B cell (primary cell): ENCODE measurements at regions not wholly inside any gene's neighbourhood (a gene's known extent, or its start where the extent isn't known, plus 50 kb on each side); places are given as distances from the start of the nearest gene placed in this dataset.

ENCODE experiments used
- ATAC-seq: fragments of 200-7000 bp; cut with Tn5 transposase; one replicate; pipeline ENCODE4 v1.10.0; 2021; ENCODE audit warnings: low read depth, mild to moderate bottlenecking, moderate number of reproducible peaks, moderate library complexity
- CTCF ChIA-PET: fragments of 350-600 bp; sonication (Branson Sonifier 250); formaldehyde crosslinking; loops from one replicate; lab custom pipeline; 2021; ENCODE audit warnings: antibody characterized with exemption, inconsistent platforms; lab: Charles Lee
- POLR2A ChIA-PET: fragments of 350-600 bp; sonication (Branson Sonifier 250); formaldehyde crosslinking; loops from one replicate; lab custom pipeline; 2021; ENCODE audit warnings: antibody characterized with exemption; lab: Charles Lee
- DNase-seq: peaks from one replicate; pipeline ENCODE4 v3.0.0; 2013
- H2AFZ ChIP-seq: 2 replicates; pipeline ENCODE4 v1.6.1; 2012; ENCODE audit warnings: mild to moderate bottlenecking, low read depth, low read length; ENCODE audit not compliant: insufficient read depth, poor library complexity, severe bottlenecking
- H3K27ac ChIP-seq, 2 donors: 1 replicate in 1 of 2; 2 replicates in 1 of 2; pipeline ENCODE4 v1.5.1; 2012 to 2013; ENCODE audit warnings: low read length in 2 of 2, mild to moderate bottlenecking in 2 of 2, moderate library complexity in 1 of 2
- H3K27me3 ChIP-seq, 4 experiments: fragments of 200-600 bp in 1 of 4; sonication (generic) in 1 of 4; replicated peaks in 1 of 4; 1 replicate in 2 of 4; 2 replicates in 2 of 4; pipeline versions ENCODE4 v1.6.1 to v1.7.0; 2013 to 2016; ENCODE audit warnings: low read length in 3 of 4, mild to moderate bottlenecking in 2 of 4, mixed read lengths in 1 of 4, moderate library complexity in 1 of 4; ENCODE audit not compliant: insufficient read depth in 4 of 4, control insufficient read depth in 3 of 4; ENCODE audit errors: control extremely low read depth in 1 of 4
- H3K36me3 ChIP-seq, 2 experiments: replicated peaks in 1 of 2; 1 replicate in 1 of 2; 2 replicates in 1 of 2; pipeline versions ENCODE4 v1.6.1 to v1.7.1; 2013; ENCODE audit warnings: low read length in 1 of 2; ENCODE audit not compliant: insufficient read depth in 2 of 2, control insufficient read depth in 1 of 2; ENCODE audit errors: control extremely low read depth in 1 of 2, extremely low read depth in 1 of 2
- H3K4me1 ChIP-seq, 2 donors: fragments of 200-600 bp in 1 of 2; sonication (generic) in 1 of 2; 1 replicate in 1 of 2; 2 replicates in 1 of 2; pipeline versions ENCODE4 v1.5.1 to v1.6.1; 2013 to 2017; ENCODE audit warnings: low read length in 2 of 2; ENCODE audit not compliant: control insufficient read depth in 2 of 2, insufficient read depth in 2 of 2
- H3K4me2 ChIP-seq: replicated peaks from 2 replicates; pipeline ENCODE3; 2012; ENCODE audit warnings: mild to moderate bottlenecking, low read depth, low read length; ENCODE audit not compliant: poor library complexity, severe bottlenecking
- H3K4me3 ChIP-seq, 5 experiments: fragments of 200-600 bp in 1 of 5; sonication (generic) in 1 of 5; 1 replicate in 3 of 5; 2 replicates in 2 of 5; pipeline versions ENCODE4 v1.5.1 to v1.7.0; 2011 to 2016; ENCODE audit warnings: low read length in 4 of 5, mild to moderate bottlenecking in 4 of 5, low read depth in 2 of 5, control low read depth in 1 of 5, moderate library complexity in 1 of 5; ENCODE audit not compliant: insufficient read depth in 1 of 5; ENCODE audit errors: control extremely low read depth in 1 of 5, extremely low read depth in 1 of 5
- H3K79me2 ChIP-seq: fragments of 200-600 bp; sonication (generic); one replicate; pipeline ENCODE4 v1.6.0; 2016; ENCODE audit warnings: low read length; ENCODE audit not compliant: control insufficient read depth, insufficient read depth
- H3K9ac ChIP-seq: fragments of 200-600 bp; sonication (generic); 2 replicates; pipeline ENCODE4 v1.6.1; 2017; ENCODE audit warnings: mild to moderate bottlenecking, low read length, moderate library complexity
- H3K9me3 ChIP-seq, 3 donors: one replicate each; pipeline versions ENCODE4 v1.6.1 to v1.7.1; 2013; ENCODE audit warnings: low read length in 2 of 3; ENCODE audit not compliant: control insufficient read depth in 2 of 3, insufficient read depth in 1 of 3; ENCODE audit errors: control extremely low read depth in 1 of 3
- H4K20me1 ChIP-seq: 2 replicates; pipeline ENCODE4 v1.6.0; 2012; ENCODE audit warnings: mild to moderate bottlenecking, low read length; ENCODE audit not compliant: insufficient read depth, control insufficient read depth, poor library complexity, severe bottlenecking
- H3K27ac Mint-ChIP-seq: one replicate; pipeline ENCODE4 v1.8.0; 2021; ENCODE audit warnings: mixed read lengths
- H3K27me3 Mint-ChIP-seq: one replicate; pipeline ENCODE4 v1.8.0; 2021; ENCODE audit warnings: mixed read lengths
- H3K4me1 Mint-ChIP-seq: one replicate; pipeline ENCODE4 v1.8.0; 2021; ENCODE audit warnings: mixed read lengths
- H3K4me3 Mint-ChIP-seq: one replicate; pipeline ENCODE4 v1.8.0; 2021; ENCODE audit warnings: mixed read lengths
- H3K9me3 Mint-ChIP-seq: one replicate; pipeline ENCODE4 v1.8.0; 2022; ENCODE audit warnings: mixed read lengths; ENCODE audit not compliant: insufficient read depth
- EZH2 ChIP-seq: IDR thresholded peaks from 2 replicates; pipeline ENCODE4 v1.6.1; 2012; ENCODE audit warnings: borderline replicate concordance, low read depth, mild to moderate bottlenecking, moderate library complexity, low read length; ENCODE audit not compliant: insufficient read depth, poor library complexity, severe bottlenecking
- WGBS: methylation state at CpG from one replicate; pipeline ENCODE4 v1.1.5; 2013; ENCODE audit warnings: missing lambda C conversion rate; ENCODE audit not compliant: insufficient coverage; 5-methylcytosine and 5-hydroxymethylcytosine counted together
- intact Hi-C: fragments of 100-400 bp; cut with micrococcal nuclease; formaldehyde crosslinking; loops from one replicate; pipeline ENCODE4 v1.10.0; 2022
- TF ChIP-seq, protein P1 (sequence below): fragments of 200-600 bp; IDR thresholded peaks from one replicate; pipeline ENCODE4 v1.8.0; 2022; ENCODE audit warnings: antibody characterized with exemption, mild to moderate bottlenecking

DNA sequence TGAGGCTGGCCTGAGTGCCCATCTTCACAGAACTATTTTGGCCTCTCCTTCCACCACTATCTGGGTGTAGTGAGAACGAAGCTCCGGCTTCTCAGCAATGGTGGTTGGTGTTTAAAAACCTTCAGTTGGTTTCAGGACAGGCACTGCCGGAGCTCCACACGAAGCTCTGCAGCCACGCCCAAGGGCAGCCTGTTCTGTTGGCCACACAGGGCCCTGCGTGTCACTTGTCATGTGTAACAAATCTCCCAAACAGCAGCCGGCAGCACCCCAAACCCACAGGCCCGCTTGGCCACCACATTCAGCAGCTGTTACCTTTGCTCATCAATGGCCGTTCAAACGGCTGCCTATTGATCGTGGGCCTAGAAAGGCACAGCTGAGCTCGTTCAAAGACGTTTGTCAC lies 97.5 kb downstream of the ERMARD start:
- Histone ChIP-seq H3K9ac (no peak overlapping the region), H3K4me1 (no peaks in the 10 kb centered on the region), H3K36me3 (no peaks in the 10 kb centered on the region), H3K79me2 (no peaks in the 10 kb centered on the region), H3K9me3 (no peaks in the 10 kb centered on the region), H3K4me2 (no peak overlapping the region), H3K4me3 (no peak overlapping the region), H2AFZ (no peak overlapping the region), H3K27me3 (no peaks in the 10 kb centered on the region), H4K20me1 (no peaks in the 10 kb centered on the region), H3K27ac (no peak overlapping the region)
- TF ChIP-seq EZH2, result no peak
- TF ChIP-seq, protein P1, sequence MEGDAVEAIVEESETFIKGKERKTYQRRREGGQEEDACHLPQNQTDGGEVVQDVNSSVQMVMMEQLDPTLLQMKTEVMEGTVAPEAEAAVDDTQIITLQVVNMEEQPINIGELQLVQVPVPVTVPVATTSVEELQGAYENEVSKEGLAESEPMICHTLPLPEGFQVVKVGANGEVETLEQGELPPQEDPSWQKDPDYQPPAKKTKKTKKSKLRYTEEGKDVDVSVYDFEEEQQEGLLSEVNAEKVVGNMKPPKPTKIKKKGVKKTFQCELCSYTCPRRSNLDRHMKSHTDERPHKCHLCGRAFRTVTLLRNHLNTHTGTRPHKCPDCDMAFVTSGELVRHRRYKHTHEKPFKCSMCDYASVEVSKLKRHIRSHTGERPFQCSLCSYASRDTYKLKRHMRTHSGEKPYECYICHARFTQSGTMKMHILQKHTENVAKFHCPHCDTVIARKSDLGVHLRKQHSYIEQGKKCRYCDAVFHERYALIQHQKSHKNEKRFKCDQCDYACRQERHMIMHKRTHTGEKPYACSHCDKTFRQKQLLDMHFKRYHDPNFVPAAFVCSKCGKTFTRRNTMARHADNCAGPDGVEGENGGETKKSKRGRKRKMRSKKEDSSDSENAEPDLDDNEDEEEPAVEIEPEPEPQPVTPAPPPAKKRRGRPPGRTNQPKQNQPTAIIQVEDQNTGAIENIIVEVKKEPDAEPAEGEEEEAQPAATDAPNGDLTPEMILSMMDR, result no peak
- WGBS, result 93% methylated on average over 13 of the region's 13 CpGs
- intact Hi-C loops, result no loop called here
- Mint-ChIP-seq H3K4me3 (no peak overlapping the region), H3K9me3 (peaks cover 3% of the 10 kb centered on the region), H3K27ac (no peak overlapping the region), H3K27me3 (peaks cover 7% of the 10 kb centered on the region), H3K4me1 (peaks cover 2% of the 10 kb centered on the region)
- DNase-seq (no peak), ATAC-seq (no peak)
- POLR2A ChIA-PET, result no interaction called here
- CTCF ChIA-PET, result no interaction called here

- H3K9ac ChIP-seq, result no peak overlapping the region
- no peaks in the 10 kb centered on the region for H3K4me1 ChIP-seq
- H4K20me1 ChIP-seq, result no peaks in the 10 kb centered on the region
- DNase-seq (no peak), ATAC-seq (no peak)
- peaks cover 2% of the 10 kb centered on the region for H3K9me3 Mint-ChIP-seq
- CTCF ChIA-PET, result no interaction called here
- H3K4me2 ChIP-seq, result no peak overlapping the region
- no peak overlapping the region for H3K4me3 ChIP-seq
- WGBS, result 84% methylated on average over 5 of the region's 8 CpGs
- H2AFZ ChIP-seq, result no peak overlapping the region
- H3K79me2 ChIP-seq, result no peaks in the 10 kb centered on the region
- peaks cover 7% of the 10 kb centered on the region for H3K27me3 Mint-ChIP-seq
- H3K4me3 Mint-ChIP-seq, result no peak overlapping the region
- H3K4me1 Mint-ChIP-seq, result peaks cover 2% of the 10 kb centered on the region
- no peaks in the 10 kb centered on the region for H3K9me3 ChIP-seq
- TF ChIP-seq, protein P1, result no peak
- no peak for TF ChIP-seq EZH2
- no peak overlapping the region for H3K27ac ChIP-seq
- H3K27me3 ChIP-seq, result no peaks in the 10 kb centered on the region
- POLR2A ChIA-PET, result no interaction called here
- no peaks in the 10 kb centered on the region for H3K36me3 ChIP-seq
- intact Hi-C loops, result no loop called here
- no peak overlapping the region for H3K27ac Mint-ChIP-seq
These were observed 96.5 kb downstream of the ERMARD start for GRCh38 chr6:169847901-169848311.
